TTC549 (cell line): ENCODE measurements at regions not wholly inside any gene's neighbourhood (a gene's known extent, or its start where the extent isn't known, plus 50 kb on each side); places are given as distances from the start of the nearest gene placed in this dataset.

Experiments used
- FAIRE-seq: peaks from 2 replicates; lab custom pipeline; 2012; peaks lifted over from hg19 to GRCh38; lab: Jason Lieb, UNC

GRCh38 chr4:30783751-30784150, 63.6 kb downstream of the PCDH7 start:
- FAIRE-seq: no peak

- FAIRE-seq: no peak
These were observed 69.1 kb downstream of the PCDH7 start for GRCh38 chr4:30789219-30789671.

- no peak for FAIRE-seq
These were observed 70.0 kb downstream of the PCDH7 start for GRCh38 chr4:30790123-30790522.

GRCh38 chr4:30790998-30791397, 70.8 kb downstream of the PCDH7 start:
- no peak for FAIRE-seq

- no peak for FAIRE-seq
These were observed 72.4 kb downstream of the PCDH7 start for GRCh38 chr4:30792601-30793000.

- FAIRE-seq: no peak
These were observed 81.7 kb downstream of the PCDH7 start for GRCh38 chr4:30801876-30802275.

- FAIRE-seq: no peak
These were observed 82.6 kb downstream of the PCDH7 start for GRCh38 chr4:30802622-30803323.

- no peak for FAIRE-seq
These were observed 88.1 kb downstream of the PCDH7 start for GRCh38 chr4:30808276-30808675.

- no peak for FAIRE-seq
These were observed 91.1 kb downstream of the PCDH7 start for GRCh38 chr4:30811296-30811695.

GRCh38 chr4:30815685-30816084, 95.5 kb downstream of the PCDH7 start:
- FAIRE-seq: no peak

- FAIRE-seq: no peak
These were observed 97.3 kb downstream of the PCDH7 start for GRCh38 chr4:30817447-30817846.

GRCh38 chr4:30818541-30818940, 98.4 kb downstream of the PCDH7 start:
- no peak for FAIRE-seq

GRCh38 chr4:30821275-30821674, 101.1 kb downstream of the PCDH7 start:
- no peak for FAIRE-seq

- no peak for FAIRE-seq
These were observed 101.9 kb downstream of the PCDH7 start for GRCh38 chr4:30821859-30822612.

GRCh38 chr4:30822911-30823551, 102.9 kb downstream of the PCDH7 start:
- no peak for FAIRE-seq

- no peak for FAIRE-seq
These were observed 105.0 kb downstream of the PCDH7 start for GRCh38 chr4:30825008-30825770.

GRCh38 chr4:30828264-30828926, 108.2 kb downstream of the PCDH7 start:
- no peak for FAIRE-seq

- FAIRE-seq: no peak
These were observed 112.5 kb downstream of the PCDH7 start for GRCh38 chr4:30832639-30833038.

- no peak for FAIRE-seq
These were observed 113.0 kb downstream of the PCDH7 start for GRCh38 chr4:30833206-30833605.

GRCh38 chr4:30835044-30835443, 114.9 kb downstream of the PCDH7 start:
- FAIRE-seq: no peak

GRCh38 chr4:30836231-30836630, 116.1 kb downstream of the PCDH7 start:
- no peak for FAIRE-seq

- no peak for FAIRE-seq
These were observed 117.0 kb downstream of the PCDH7 start for GRCh38 chr4:30837131-30837539.
